ENCODE measurements at regions not wholly inside any gene's neighbourhood (a gene's known extent, or its start where the extent isn't known, plus 50 kb on each side); places are given as distances from the start of the nearest gene placed in this dataset.

- no peak for DNase-seq (ENCODE audit: insufficient read length, low spot score)
- no peak for FAIRE-seq
- no peak for TF ChIP-seq CTCF (IDR thresholded peaks at IDR 0.05; ENCODE audit: insufficient read depth, missing control alignments)
Observed at GRCh38 chr20:39111359-39112177, 149.4 kb downstream of the DHX35 start.

- no peak for FAIRE-seq
Observed at GRCh38 chr20:39110819-39111136, 148.6 kb downstream of the DHX35 start.

GRCh38 chr20:39109933-39110818 is 148.0 kb downstream of the DHX35 start:
- no peak for FAIRE-seq
- DNase-seq (ENCODE audit: insufficient read length, low spot score) = no peak
- no peak for TF ChIP-seq CTCF (IDR thresholded peaks at IDR 0.05; ENCODE audit: insufficient read depth, missing control alignments)

More at GRCh38 chr20:39110819-39111136, 148.6 kb downstream of the DHX35 start:
- no peak for DNase-seq (ENCODE audit: insufficient read length, low spot score)
- no peak for TF ChIP-seq CTCF (IDR thresholded peaks at IDR 0.05; ENCODE audit: insufficient read depth, missing control alignments)

- TF ChIP-seq CTCF (IDR thresholded peaks at IDR 0.05; ENCODE audit: insufficient read depth, missing control alignments) = no peak
- FAIRE-seq (no peak), DNase-seq (ENCODE audit: insufficient read length, low spot score) (no peak)
Observed at GRCh38 chr20:39108746-39109145, 146.6 kb downstream of the DHX35 start.

- TF ChIP-seq CTCF (IDR thresholded peaks at IDR 0.05; ENCODE audit: insufficient read depth, missing control alignments) = no peak
- no peak for FAIRE-seq
- no peak for DNase-seq (ENCODE audit: insufficient read length, low spot score)
Observed at GRCh38 chr20:39107741-39108140, 145.6 kb downstream of the DHX35 start.

- TF ChIP-seq CTCF (IDR thresholded peaks at IDR 0.05; ENCODE audit: insufficient read depth, missing control alignments) = no peak
- DNase-seq (ENCODE audit: insufficient read length, low spot score) (no peak), FAIRE-seq (no peak)
Observed at GRCh38 chr20:39106791-39107190, 144.6 kb downstream of the DHX35 start.

All from D721Med (cell line).